Prostate gland (tissue), 2 donors: ENCODE measurements at regions not wholly inside any gene's neighbourhood (a gene's known extent, or its start where the extent isn't known, plus 50 kb on each side); places are given as distances from the start of the nearest gene placed in this dataset.

Source experiments
- CTCF ChIP-seq, 4 experiments: fragments of 200-600 bp in 2 of 4; fragments of 450-650 bp in 2 of 4; sonication (generic) in 2 of 4; IDR thresholded peaks; 1 replicate in 3 of 4; 2 replicates in 1 of 4; pipeline ENCODE4 v1.5.1; 2016 to 2019; ENCODE audit warnings: antibody characterized with exemption in 4 of 4, mild to moderate bottlenecking in 2 of 4, moderate library complexity in 2 of 4
- POLR2AphosphoS5 ChIP-seq: sonication (generic); formaldehyde crosslinking; IDR thresholded peaks from one replicate; pipeline ENCODE4 v1.6.1; 2017; ENCODE audit warnings: antibody characterized with exemption

GRCh38 chr9:105043370-105043936 lies 115.5 kb upstream of the ABCA1 start:
- no peak for TF ChIP-seq CTCF (IDR thresholded peaks at IDR 0.05)
- TF ChIP-seq POLR2AphosphoS5 = no peak
